HG03066 (cell line): ENCODE measurements at regions not wholly inside any gene's neighbourhood (a gene's known extent, or its start where the extent isn't known, plus 50 kb on each side); places are given as distances from the start of the nearest gene placed in this dataset.

Experiments
- ATAC-seq: cut with Tn5 transposase; IDR thresholded peaks from one replicate; pipeline ENCODE4 v1.9.1; 2021; ENCODE audit warnings: low read depth; ENCODE audit not compliant: unreplicated experiment

DNA sequence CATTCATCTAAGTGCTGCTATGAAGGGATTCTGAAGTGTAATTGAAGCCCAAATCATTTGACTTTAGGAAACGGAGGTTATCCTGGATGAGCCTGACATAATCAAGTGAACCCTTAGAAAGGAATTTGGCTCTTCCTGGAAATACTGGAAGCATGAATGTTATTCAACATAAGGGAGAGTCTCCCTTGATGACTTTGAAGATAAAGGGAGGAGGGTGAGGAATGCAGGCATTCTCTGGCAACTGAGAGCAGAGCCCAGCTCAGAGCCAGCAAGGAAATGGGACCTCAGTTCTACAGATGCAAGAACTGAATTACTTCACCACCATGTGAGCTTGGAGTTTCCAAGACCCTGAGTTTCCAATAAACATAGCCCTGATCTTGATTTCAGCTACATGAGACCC, 168.2 kb downstream of the DLL1 start:
- no peak for ATAC-seq

DNA sequence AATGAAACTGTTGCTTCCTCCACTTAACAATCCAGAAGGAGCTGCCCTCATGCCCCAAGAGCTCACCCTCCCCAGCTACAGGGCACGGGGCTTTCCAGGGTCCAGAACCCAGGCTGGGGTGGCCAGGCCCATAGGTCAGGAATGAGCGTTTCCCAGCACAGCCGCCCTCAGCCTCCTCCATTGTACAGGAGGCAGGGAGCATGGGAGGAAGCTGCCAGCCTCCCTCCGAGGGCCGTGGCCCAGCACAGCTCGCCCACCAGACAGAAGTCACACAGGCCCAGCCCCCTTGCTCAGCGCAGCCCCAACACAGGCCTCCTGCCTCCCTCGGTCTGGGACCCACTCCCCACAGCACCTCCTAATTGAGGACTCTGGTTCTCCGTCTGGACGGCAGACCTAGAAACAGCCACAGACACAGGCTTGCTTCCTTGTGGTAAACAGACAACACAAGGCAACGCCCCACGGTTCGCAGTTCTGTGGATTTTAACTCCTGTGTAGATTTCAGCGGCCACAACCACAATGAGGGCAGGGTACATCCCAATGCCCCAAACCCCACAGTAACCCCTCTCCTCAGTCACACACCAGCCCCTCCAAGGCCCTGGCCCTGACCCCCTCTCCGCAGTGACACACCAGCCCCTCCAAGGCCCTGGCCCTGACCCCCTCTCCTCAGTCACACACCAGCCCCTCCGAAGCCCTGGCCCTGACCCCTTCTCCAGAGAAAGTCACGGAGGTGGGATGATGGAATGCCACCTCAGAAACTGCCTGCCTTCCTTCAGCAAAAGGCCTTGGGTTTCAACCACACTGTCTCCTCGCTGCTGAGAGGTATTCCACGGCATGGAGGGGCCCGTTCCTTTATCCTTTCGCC, 173.5 kb downstream of the DLL1 start:
- ATAC-seq: no peak

DNA sequence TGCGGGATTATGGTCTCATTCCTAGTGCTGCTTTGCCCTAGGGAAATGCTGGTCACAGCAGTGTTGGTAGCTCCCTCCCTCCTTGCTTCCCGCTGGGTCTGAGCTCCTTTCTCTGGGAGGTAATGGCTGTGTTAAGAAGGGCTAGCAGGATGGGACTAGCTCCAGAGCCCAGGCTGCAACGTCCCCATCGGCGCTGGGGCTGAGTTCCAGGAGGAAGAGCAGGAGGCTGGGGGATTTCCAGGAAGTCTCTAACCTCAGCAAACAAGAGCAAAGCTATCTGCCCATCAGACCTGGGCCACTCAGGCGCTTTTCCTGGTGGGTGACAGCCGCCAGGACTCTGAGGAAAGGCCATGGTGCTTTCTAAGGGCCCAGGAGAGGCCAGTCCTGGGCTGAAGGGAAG, 174.2 kb downstream of the DLL1 start:
- ATAC-seq: no peak

DNA sequence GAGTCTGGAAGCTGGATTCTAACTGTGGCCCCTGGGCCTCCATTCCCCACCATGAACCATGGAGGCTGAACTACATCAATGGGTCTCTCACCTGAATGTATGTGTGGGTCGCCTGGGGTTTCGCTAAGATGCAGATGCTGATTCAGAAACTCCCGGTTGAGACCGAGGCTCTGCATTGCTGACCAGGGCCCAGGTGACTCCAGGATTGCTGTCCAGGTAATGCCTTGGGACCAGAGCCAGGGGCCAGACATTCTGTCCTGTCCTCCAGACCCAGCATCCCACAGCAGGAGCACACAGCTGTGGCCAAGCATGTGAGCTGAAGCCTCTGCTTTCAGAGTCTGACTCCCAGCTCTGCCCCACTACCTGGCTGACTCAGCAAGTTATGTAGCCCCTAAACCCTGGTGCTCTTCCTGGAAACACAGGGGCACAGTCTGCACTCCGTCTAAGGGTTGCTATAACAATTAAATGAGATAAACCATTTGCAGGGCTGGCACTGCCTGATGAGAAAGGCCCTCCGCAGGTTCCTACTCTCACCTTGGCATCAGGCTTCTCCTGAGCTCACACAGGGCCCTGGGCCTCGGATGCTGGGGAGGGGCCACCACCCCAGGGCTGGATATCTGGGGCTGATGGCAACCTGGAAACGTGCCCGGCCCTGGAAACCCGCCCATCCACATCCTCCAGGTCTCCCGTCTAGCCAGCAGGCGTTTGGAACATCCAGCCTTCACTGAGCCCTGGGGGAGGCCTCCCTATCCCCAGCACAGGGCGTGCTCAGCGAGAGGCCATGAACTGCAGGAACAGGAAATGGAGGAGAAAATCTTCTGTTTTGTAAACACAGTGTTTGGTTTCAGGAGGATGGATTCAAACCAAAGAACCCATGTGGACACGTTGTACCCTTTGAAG, 175.7 kb downstream of the DLL1 start:
- no peak for ATAC-seq

DNA sequence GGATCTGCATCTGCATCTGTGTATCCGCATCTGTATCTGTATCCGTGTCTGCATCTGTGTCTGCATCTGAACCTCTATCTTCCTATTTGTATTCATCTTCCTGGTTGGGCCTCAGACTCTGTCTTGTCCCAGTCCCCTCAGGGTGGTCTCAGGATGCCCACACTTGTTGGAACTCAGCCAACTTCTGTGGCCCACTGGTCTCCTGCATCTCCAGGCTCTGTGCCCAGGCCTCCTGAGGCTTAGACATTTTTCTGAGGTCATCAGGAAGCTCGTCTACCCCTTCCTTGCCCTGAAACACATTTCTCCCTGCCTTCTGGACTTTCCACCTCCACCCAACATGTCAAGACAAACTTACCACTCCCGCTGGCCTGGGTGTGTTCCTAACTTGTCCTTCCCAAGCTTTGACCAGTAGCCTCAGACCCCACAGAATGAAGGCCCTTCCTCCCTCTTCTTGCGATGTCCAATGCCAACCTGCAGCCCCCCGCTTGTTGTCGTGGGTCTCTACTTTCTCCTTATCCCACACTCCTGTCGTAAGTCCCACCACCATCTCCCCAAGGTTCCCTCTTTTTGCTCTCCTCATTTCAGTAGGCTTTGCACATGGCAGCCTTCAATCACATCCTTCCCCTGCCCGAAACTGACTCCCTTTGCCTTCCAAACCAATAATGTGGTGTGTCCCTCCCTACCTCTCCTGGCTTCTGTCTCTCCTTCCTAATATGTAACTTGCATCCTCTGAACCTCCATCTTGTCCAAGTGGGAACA, 176.5 kb downstream of the DLL1 start:
- ATAC-seq: no peak

DNA sequence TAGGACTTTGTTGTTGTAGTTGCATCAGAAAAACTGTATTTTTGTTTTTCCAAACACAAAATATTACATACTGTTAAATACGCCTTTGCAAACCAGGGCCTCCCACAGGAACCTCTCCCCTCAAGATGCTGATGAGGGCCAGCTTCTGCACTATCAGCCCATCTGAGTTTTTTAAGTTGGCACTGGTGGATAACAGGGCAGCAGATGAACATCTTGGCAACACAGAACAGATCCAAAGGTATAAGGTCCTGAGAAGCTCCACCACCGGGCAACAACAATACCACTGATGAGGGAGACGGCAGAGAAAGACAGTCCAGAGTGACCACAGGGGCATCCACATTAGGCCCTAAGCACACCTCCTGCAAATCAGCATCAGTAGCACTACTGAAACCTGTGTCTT, 177.7 kb downstream of the DLL1 start:
- no peak for ATAC-seq

DNA sequence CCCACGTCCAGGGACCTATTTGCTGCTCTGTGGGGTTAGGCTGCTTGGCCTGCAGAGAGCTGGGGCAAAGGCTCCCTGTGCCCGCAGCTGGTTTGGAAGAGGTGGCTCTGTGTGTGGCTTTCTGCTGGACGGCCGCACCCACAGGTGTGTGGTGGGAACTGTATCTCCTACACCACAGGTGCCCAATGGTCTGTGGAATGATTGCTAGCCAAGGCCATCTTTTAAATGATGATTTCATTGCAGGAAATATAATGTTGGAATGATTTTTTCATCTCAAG, 178.4 kb downstream of the DLL1 start:
- no peak for ATAC-seq

DNA sequence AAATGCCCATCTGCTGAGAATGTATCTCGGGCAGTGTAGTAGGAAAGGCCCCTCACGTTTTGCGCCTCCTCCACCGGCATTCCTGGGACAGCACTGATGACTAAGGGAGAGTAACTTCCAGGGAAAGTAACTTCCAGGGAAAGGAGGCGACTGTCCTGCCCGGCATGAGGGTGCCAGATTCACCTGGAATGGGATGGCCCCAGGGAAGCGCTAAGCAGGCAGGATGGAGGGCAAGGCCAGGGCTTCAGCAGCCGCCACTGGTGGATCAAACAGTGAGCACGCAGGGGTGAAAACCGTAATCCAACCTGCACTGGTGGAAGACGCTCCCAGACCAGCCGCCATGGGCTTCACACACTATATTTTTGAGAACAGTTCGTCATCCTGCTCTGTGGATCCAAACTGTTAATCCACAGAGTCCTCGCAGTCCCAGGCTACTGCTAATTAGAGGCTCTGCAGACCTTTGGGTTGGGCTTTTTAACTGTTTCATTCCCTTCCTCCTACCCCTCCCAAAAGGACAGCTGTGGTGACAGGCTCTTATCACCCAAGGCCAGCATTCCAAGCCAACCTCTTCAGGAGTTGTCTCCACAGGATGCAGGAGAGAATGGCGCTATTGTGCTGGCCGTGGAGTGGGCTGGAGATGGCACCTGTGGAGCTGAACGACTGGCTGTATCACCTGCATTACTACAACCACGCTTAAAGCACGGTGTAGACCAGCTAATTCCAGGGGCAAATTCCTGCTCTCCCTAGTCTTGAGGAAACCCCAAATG, 178.9 kb downstream of the DLL1 start:
- ATAC-seq: no peak

DNA sequence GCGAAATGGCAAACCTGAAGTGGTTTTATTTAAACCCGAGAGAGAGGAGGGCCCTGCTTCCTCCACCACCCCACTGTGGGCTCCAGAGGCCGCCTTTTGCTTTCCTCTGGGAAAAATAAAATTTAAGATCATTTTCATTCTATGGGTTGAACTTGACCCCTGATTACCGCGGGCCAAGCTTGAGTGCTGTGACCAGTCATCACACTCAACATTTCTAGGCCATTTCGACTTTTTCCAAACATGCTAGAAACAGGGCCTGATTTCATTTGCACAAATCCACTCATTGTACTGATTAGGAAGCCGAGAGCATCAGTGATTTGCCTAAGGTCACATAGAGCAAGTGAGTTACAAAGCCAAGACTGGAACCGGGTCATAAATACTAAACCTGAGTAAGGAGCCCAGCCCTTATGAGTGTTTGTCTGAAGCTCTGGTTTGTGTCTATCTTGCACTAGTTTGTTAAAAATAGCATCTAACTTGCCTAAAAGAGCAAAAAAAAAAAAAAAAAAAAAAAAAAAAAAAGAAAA, 179.7 kb downstream of the DLL1 start:
- ATAC-seq: no peak

DNA sequence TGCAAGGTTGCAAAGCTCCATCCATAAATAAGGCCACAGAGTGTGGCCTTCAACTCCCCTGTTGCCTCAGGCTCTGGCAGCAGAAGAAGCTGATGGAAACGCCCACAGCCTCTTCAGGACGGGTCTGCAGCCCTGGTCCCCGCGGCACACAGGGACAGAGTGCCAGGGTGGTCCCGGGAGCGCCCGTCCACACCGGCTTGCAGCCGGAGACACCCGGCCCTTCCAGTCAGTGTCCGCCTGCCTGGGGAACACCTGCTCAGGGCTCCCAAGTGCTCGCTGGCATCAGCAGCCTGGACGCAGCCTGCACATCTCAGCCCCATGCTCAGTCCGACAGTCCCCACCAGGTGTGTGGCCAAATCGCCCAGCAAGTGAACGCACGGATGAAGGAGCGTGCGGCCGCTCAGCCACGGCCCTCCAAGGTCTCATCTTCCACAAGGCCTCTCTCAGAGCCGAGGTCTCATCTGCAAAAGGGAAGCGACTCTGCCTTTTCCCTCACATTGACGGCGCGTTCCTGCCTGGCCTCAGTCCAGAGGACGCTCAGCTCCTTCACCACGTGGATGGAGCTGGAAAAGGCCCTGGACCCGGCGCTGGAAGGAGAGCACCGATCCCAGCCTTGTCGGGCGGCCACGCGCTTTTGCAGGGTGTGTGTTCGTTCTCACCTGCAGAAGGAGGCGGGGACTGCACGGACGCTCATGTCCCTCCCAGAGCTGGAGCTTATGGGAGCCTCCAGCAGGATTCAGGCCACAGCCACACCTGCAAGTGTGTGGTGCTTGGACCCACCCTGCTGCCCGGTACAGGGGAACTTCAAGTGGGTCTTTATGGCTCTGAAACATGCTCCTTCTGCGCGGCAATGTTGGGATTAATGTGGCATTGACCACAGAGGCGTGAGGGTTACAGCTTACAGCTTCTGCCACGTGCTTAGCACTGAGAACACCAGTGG, 180.4 kb downstream of the DLL1 start:
- ATAC-seq: no peak

DNA sequence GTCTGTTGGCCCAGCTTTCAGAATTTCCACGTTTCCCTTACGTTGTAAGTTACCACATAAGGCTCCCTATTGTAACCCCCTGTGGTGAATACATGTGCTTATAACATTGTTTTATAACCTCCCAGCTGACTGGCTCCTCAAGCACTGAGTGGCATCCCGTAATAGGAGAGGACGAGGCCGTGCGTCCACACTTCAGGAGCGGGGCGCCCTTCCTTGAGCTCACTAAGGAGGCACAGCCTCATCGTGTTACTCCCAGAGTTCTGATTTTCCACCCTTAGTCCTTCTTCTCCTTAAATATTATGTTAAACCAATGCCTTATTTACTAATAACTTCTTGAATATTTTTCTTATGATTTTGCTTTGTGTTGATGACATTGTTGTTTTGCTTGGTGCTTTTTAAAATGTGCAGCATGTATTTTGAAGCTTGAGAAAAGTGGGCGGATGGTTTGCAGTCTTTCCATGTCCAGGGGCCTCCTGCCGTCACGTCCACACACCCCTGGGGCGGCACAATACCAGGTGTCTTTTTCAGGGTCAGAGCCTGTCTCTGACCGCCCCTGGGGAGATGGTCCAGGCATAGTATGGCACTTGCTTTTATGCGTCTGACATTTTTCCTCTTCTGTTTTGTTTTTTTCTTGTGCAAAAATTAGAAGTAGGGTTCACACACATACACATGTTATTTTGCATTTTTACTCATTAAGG, 181.8 kb downstream of the DLL1 start:
- no peak for ATAC-seq

DNA sequence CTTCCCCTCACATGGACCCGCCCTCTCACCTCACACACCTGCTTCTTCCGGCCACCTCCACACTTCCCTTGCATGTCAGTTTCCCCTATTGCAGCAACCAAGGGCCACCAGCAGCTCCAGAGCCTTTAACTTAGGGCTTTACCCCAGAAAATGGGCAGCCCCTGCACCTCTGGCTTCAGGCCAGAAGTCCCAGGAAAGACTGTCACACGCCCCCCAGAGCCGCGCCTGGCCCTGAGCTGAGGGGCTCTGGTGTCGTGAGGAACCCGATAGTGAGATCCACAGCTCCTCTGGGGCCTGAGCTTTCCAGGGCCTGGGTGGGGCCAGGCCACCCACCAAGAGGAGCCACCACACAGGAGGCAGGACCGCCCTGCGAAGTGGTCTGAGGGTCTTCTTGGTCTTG, 182.4 kb downstream of the DLL1 start:
- ATAC-seq: no peak

DNA sequence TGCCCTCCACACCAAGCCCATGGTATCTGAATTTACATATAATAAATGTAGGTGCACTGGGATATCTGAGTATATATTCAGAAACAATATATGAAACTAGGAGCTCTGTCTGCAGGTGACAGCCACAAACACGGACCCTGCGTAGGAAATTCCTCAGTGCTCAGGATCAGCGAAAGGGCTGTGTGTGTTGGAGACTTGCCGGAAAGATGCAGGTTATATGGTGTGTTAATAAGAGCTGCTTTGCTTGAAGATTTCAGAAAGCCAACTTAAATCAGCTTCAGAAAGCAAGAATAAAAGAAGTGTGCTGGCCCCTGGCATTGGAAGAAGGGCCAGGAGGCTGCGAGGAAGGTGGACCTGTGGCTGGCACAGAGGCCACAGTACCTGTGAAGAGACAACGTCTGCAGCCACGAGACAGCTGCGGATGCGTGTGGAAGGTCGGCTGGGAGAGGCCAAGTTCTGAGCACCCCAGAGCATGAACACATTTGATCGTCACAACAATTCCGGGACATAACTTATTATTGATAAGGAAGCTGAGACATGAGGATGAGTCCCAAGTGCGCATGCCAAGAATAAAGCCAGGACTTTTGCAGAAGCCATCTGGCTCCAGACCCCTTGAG, 183.2 kb downstream of the DLL1 start:
- ATAC-seq: no peak

DNA sequence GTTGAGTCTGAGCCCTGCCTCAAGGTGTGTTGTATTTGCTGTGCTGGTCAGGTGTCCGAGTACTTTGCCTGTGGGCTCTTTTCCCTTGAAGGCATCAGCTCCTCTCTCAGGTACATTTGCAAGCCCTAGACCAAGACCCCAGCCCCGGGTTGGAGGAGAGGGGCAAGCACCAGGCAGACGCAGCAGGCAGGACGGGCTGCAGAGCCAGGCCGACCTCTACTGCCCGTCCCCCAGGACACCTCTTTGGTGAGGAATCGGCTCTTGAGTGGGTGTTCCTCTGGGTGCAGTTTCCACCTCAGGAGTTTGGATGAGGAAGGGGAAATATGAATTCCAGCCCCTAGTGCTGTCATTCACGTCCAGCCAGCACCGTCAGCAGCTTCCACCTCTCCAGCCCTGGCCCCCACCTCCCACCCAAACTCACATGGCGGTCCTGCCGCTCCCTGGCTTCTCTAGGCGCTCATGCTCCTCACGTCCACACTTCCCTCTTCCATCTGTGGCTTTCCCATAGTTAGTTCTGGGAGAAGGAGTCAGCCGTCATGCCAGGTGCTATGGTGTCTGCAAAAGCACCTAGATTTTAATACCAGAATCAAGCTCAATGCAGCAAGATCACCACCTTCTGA, 183.9 kb downstream of the DLL1 start:
- no peak for ATAC-seq

DNA sequence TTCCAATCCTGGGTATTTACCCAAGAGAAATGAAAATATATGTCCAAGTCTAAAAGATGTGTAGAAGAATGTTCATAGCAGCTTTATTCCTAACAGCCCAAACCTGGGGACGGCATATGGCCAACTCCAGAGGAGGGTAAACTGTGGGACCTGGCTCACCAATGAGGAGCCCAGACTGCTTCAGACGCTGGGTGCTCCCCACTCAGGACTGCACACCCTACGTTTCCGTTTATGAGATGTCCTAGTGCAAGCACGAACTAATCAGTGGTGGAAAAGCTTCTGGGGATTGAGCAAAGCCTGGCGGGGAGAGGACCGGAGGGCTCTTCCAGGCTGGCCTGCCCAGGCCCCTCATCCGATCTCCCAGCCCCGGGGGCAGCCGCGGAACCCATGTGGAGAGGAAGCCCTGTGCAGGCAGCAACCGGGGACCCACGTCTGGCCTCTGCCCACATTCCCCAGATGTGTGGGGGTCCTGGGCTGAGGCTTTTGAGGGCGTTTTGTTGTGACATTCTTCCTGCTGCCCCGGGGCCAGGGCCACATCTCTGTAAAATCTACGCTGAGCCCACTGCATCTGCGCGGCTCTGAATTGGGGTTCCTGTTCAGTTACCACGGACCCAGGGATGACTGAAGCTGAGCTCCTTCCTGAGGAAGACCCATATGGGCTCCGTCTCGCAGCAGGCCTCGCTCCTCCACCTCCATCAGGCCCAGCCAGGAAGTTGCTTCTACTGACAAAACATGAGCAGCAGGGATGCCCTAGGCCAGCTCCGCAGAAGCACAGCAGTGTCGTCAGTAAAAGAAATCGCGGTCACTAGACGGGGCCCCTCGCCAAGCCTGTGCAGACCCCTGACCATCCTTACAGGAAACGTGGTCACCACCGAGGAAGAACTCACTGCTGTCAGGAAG, 188.0 kb downstream of the DLL1 start:
- no peak for ATAC-seq

DNA sequence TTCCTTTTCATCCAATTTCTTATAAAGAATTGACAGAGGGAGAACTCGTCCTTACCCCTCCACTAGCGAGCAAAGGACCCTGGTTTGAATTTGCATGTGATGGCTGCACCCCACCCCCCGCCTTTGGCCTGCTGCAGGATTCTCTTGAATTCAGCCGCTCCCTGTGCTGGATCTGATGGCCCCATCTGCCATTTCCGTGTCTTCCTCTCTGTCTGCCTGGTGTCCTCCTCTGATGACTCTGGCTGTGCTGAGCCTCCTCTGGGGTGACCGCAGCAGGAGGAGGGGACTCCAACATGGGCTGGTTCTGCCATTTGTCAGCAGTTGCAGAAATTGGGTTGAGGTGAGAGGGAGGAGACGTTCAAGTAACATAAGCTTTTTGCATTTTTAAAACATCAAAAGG, 188.8 kb downstream of the DLL1 start:
- ATAC-seq: no peak
